ENCODE measurements at regions not wholly inside any gene's neighbourhood (a gene's known extent, or its start where the extent isn't known, plus 50 kb on each side); places are given as distances from the start of the nearest gene placed in this dataset.

DNA sequence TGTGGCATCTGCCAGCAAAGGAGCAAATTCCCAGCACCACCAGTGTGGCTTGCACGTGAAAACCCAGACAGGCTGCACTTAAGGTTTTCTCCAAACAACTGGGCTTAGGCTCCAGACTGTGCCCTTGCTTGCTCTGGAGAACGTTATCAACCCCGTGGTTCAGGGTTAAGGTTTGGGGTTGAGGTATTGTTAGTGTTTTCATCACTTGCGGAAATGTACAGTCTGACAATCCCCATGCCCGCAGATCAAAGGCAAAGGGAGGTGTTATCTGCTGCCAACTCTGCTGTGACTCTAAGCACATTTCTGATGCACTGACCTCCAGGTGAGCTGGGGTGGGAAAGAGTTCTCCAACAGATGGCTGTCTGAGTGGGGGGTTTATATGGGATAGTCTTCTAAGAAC is 253.5 kb upstream of the NT5C1B start:
- Histone ChIP-seq H3K4me1 (no peaks in the 10 kb centered on the region), H3K27me3 (no peaks in the 10 kb centered on the region), H3K27ac (no peak overlapping the region), H3K36me3 (no peaks in the 10 kb centered on the region), H3K9me3 (no peaks in the 10 kb centered on the region), H3K4me3 (no peak overlapping the region)
- intact Hi-C loops (cut with DNase I) = no loop called here
- DNase-seq (ENCODE audit: extremely low spot score in 2 of 2) = no peak
- TF ChIP-seq, protein P1, sequence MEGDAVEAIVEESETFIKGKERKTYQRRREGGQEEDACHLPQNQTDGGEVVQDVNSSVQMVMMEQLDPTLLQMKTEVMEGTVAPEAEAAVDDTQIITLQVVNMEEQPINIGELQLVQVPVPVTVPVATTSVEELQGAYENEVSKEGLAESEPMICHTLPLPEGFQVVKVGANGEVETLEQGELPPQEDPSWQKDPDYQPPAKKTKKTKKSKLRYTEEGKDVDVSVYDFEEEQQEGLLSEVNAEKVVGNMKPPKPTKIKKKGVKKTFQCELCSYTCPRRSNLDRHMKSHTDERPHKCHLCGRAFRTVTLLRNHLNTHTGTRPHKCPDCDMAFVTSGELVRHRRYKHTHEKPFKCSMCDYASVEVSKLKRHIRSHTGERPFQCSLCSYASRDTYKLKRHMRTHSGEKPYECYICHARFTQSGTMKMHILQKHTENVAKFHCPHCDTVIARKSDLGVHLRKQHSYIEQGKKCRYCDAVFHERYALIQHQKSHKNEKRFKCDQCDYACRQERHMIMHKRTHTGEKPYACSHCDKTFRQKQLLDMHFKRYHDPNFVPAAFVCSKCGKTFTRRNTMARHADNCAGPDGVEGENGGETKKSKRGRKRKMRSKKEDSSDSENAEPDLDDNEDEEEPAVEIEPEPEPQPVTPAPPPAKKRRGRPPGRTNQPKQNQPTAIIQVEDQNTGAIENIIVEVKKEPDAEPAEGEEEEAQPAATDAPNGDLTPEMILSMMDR (IDR thresholded peaks at IDR 0.05) = no peak

DNA sequence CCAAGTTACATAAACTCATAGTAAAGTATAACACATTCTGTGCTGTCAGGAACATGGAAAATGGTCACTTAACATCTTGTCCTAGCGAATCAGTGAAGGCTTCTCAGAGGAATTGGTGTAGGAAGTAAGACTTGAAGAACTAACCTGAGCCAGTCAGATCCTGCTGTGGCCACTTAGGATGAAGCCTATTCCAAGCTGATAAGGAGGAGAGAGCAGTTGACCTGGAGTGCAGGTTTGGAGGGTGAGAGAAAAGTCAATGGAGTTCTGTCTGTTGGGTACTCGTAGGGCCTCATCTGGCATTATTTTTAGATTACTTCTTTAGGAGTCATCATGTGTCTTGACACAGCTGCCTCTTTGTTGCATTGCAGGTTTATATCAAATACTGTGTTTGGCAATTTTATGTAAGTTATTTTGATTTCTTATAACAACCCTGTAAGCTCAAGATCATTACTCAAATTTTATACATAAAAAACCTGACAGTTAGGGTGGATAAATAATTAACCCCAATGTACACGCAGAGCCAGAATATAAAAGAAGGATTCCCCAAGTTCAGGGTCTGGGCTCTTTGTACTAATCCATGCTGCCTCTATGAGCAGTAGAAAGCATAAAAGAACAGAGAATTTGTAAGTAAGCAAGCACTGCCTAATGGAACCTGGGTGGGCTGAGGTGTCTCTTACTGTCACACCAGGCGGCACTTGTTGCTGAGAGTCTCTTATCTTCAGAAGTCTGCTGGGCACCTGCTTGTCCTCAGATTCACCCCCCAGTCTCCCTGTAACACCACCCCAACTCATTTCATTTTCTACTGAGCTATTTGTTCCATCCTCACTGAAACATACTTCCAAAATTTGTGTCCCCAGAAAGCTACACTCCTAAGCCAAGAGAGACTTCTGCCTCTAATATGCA is 252.1 kb upstream of the NT5C1B start:
- Histone ChIP-seq H3K4me1 (no peaks in the 10 kb centered on the region), H3K27me3 (no peaks in the 10 kb centered on the region), H3K9me3 (no peaks in the 10 kb centered on the region), H3K4me3 (no peak overlapping the region), H3K27ac (no peak overlapping the region), H3K36me3 (no peaks in the 10 kb centered on the region)
- TF ChIP-seq POLR2AphosphoS5 (IDR thresholded peaks at IDR 0.05; ENCODE audit: insufficient read depth in 1 of 2, low read depth in 1 of 2) = no peak
- TF ChIP-seq, protein P1 (IDR thresholded peaks at IDR 0.05) = no peak
- no peak for TF ChIP-seq POLR2A (IDR thresholded peaks at IDR 0.05)
- DNase-seq (ENCODE audit: extremely low spot score in 2 of 2) = no peak
- intact Hi-C loops (cut with DNase I) = no loop called here

DNA sequence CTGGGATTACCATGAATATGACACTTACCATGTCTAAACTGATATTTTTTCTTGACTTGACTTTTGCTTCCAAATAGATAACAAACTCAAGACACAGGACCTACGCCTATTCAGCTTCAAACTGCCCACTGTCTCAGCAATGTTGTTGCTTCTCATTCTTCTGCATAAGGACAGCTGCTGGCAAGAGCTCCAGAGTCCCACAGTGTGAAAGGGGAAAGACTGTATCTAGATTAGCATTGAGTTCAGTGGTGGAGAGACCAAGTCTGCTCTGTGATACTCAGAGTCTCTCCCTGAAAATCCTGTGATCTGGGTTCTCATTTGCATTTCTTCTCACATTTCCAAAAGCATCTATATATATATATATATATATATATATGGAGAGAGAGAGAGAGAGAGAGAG is 247.9 kb upstream of the NT5C1B start:
- Histone ChIP-seq H3K27ac (no peak overlapping the region), H3K36me3 (no peaks in the 10 kb centered on the region), H3K4me3 (no peak overlapping the region), H3K27me3 (no peaks in the 10 kb centered on the region), H3K4me1 (no peaks in the 10 kb centered on the region), H3K9me3 (no peaks in the 10 kb centered on the region)
- TF ChIP-seq POLR2A (IDR thresholded peaks at IDR 0.05) (no peak), POLR2AphosphoS5 (IDR thresholded peaks at IDR 0.05; ENCODE audit: insufficient read depth in 1 of 2, low read depth in 1 of 2) (no peak)
- TF ChIP-seq, protein P1 (IDR thresholded peaks at IDR 0.05) = no peak
- no peak for DNase-seq (ENCODE audit: extremely low spot score in 2 of 2)
- intact Hi-C loops (cut with DNase I) = no loop called here

DNA sequence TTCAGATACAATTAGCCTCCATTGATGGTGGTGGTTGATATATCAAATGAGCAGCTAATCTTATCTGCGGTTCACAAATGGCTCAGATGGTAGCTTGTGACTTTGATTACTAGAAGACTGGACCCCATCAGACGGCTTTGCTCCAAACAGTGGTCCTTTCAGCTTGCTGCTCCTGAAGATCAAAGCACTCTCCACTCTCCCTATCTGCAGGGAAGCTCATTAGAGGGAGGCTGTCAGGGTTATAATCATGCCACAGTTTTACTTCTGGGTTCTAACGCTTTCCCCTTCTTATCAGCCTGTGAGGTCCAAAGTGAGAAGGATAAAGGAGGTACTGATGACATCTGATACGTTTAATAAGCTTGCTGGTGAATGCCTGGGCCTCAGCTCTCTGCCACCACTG is 247.1 kb upstream of the NT5C1B start:
- DNase-seq (ENCODE audit: extremely low spot score in 2 of 2) = no peak
- no peaks in the 10 kb centered on the region for H3K9me3 ChIP-seq
- no peaks in the 10 kb centered on the region for H3K36me3 ChIP-seq
- H3K27me3 ChIP-seq = no peaks in the 10 kb centered on the region
- no peak overlapping the region for H3K4me3 ChIP-seq
- intact Hi-C loops (cut with DNase I) = no loop called here
- no peaks in the 10 kb centered on the region for H3K4me1 ChIP-seq
- TF ChIP-seq, protein P1 (IDR thresholded peaks at IDR 0.05) = no peak
- no peak for TF ChIP-seq POLR2A (IDR thresholded peaks at IDR 0.05)
- TF ChIP-seq POLR2AphosphoS5 (IDR thresholded peaks at IDR 0.05; ENCODE audit: insufficient read depth in 1 of 2, low read depth in 1 of 2) = no peak
- no peak overlapping the region for H3K27ac ChIP-seq

DNA sequence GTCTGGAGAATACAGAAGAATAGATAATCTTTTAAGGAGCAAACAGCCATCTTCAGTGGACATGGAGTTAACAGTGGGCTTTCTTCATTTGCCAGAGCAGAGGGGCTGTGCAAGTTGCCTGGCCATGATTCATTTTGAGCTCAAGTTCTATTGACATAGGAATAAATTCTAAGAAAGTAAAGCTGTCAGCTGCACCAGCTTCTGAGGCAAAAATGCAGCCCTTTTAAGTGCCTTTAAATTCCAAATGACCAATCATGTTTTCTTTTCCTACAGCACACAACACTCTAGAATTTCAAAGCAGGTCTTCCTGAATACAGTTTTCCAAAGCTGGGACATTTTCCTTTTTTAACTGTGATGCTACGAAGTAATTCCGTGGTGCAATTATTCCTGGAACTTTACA is 246.4 kb upstream of the NT5C1B start:
- no peak overlapping the region for H3K4me3 ChIP-seq
- no peaks in the 10 kb centered on the region for H3K36me3 ChIP-seq
- no peak for DNase-seq (ENCODE audit: extremely low spot score in 2 of 2)
- H3K4me1 ChIP-seq = no peaks in the 10 kb centered on the region
- intact Hi-C loops (cut with DNase I) = no loop called here
- TF ChIP-seq POLR2A (IDR thresholded peaks at IDR 0.05) (no peak), POLR2AphosphoS5 (IDR thresholded peaks at IDR 0.05; ENCODE audit: insufficient read depth in 1 of 2, low read depth in 1 of 2) (no peak)
- TF ChIP-seq, protein P1 (IDR thresholded peaks at IDR 0.05) = no peak
- no peaks in the 10 kb centered on the region for H3K9me3 ChIP-seq
- no peak overlapping the region for H3K27ac ChIP-seq
- no peaks in the 10 kb centered on the region for H3K27me3 ChIP-seq

Measured in vagina (tissue), 2 donors.